Type B pancreatic cell (in vitro differentiated cells): ENCODE measurements at regions not wholly inside any gene's neighbourhood (a gene's known extent, or its start where the extent isn't known, plus 50 kb on each side); places are given as distances from the start of the nearest gene placed in this dataset.

ENCODE experiments used
- DNase-seq: peaks from one replicate; pipeline ENCODE4 v3.0.0; 2021; ENCODE audit warnings: mixed read lengths; ENCODE audit not compliant: unreplicated experiment; ENCODE audit errors: extremely low spot score
- H3K27ac Mint-ChIP-seq: 2 replicates; pipeline ENCODE4 v1.8.0; 2021; ENCODE audit warnings: mild to moderate bottlenecking, mixed read lengths
- H3K27me3 Mint-ChIP-seq: 2 replicates; pipeline ENCODE4 v1.8.0; 2021; ENCODE audit warnings: mixed read lengths
- H3K36me3 Mint-ChIP-seq: 2 replicates; pipeline ENCODE4 v1.8.0; 2021; ENCODE audit warnings: mixed read lengths
- H3K4me1 Mint-ChIP-seq: one replicate; pipeline ENCODE4 v1.8.0; 2021; ENCODE audit warnings: mixed read lengths; ENCODE audit not compliant: unreplicated experiment
- H3K4me3 Mint-ChIP-seq: 2 replicates; pipeline ENCODE4 v1.8.0; 2021; ENCODE audit warnings: mild to moderate bottlenecking, mixed read lengths
- H3K9me3 Mint-ChIP-seq: 2 replicates; pipeline ENCODE4 v1.8.0; 2021; ENCODE audit warnings: mixed read lengths
- TF ChIP-seq, protein P1 (sequence below): fragments of 200-600 bp; sonication (generic); conservative IDR thresholded peaks from 2 replicates; pipeline ENCODE4 v1.5.0; 2021; ENCODE audit warnings: antibody characterized with exemption, mild to moderate bottlenecking

DNA sequence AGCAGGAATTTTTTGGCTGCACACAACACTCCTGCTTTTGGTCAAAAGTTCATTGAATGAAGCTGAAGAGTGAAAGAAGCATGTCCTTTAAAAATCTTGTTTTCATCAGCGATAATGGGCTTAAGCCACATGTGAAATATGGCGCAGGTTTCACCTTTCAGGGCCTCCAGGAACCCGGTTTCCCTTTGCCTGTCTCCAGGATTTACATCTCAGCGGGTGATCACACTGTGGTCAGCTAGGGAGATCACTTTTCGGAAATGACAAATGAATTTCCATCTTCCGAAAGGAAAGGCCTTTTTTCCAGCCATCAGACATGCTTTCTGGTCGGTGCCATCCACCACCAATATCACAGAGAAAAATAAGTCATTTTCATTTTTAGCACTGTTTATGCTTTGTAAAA lies 727.1 kb upstream of the TBX3 start:
- no peaks in the 10 kb centered on the region for H3K36me3 Mint-ChIP-seq
- H3K27me3 Mint-ChIP-seq, result no peaks in the 10 kb centered on the region
- TF ChIP-seq, protein P1, sequence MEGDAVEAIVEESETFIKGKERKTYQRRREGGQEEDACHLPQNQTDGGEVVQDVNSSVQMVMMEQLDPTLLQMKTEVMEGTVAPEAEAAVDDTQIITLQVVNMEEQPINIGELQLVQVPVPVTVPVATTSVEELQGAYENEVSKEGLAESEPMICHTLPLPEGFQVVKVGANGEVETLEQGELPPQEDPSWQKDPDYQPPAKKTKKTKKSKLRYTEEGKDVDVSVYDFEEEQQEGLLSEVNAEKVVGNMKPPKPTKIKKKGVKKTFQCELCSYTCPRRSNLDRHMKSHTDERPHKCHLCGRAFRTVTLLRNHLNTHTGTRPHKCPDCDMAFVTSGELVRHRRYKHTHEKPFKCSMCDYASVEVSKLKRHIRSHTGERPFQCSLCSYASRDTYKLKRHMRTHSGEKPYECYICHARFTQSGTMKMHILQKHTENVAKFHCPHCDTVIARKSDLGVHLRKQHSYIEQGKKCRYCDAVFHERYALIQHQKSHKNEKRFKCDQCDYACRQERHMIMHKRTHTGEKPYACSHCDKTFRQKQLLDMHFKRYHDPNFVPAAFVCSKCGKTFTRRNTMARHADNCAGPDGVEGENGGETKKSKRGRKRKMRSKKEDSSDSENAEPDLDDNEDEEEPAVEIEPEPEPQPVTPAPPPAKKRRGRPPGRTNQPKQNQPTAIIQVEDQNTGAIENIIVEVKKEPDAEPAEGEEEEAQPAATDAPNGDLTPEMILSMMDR, result no peak
- DNase-seq, result no peak
- H3K27ac Mint-ChIP-seq, result no peak overlapping the region
- H3K4me1 Mint-ChIP-seq, result peaks cover 33% of the 10 kb centered on the region
- no peaks in the 10 kb centered on the region for H3K9me3 Mint-ChIP-seq
- no peak overlapping the region for H3K4me3 Mint-ChIP-seq

GRCh38 chr12:115408642-115409041 lies 724.7 kb upstream of the TBX3 start:
- H3K9me3 Mint-ChIP-seq, result peaks cover 5% of the 10 kb centered on the region
- no peak overlapping the region for H3K27ac Mint-ChIP-seq
- H3K4me1 Mint-ChIP-seq, result peaks cover 40% of the 10 kb centered on the region
- DNase-seq, result no peak
- H3K4me3 Mint-ChIP-seq, result no peak overlapping the region
- no peaks in the 10 kb centered on the region for H3K36me3 Mint-ChIP-seq
- TF ChIP-seq, protein P1, result no peak
- H3K27me3 Mint-ChIP-seq, result no peaks in the 10 kb centered on the region

DNA sequence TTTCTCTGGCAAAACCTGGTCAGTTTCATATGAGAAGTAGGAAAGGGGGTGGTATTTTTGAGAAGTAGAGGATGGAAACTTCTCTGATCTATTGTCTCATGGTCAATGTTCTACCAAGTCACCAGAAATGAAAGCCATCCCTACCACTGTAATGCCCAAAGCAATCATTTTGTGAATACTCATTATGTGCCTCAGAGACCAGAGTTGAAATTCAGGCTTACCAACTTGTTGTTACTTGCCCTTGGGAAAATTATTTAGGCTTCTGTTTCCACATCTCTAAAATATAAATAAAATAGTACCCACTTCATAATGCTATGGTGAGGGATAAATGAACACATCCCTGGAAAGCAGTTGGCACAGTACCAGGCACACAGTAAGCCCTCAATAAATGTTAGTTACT lies 723.7 kb upstream of the TBX3 start:
- no peak for DNase-seq
- Mint-ChIP-seq H3K9me3 (peaks cover 5% of the 10 kb centered on the region), H3K4me3 (no peak overlapping the region), H3K4me1 (peaks cover 45% of the 10 kb centered on the region), H3K27me3 (no peaks in the 10 kb centered on the region), H3K27ac (no peak overlapping the region), H3K36me3 (no peaks in the 10 kb centered on the region)
- TF ChIP-seq, protein P1, result no peak

DNA sequence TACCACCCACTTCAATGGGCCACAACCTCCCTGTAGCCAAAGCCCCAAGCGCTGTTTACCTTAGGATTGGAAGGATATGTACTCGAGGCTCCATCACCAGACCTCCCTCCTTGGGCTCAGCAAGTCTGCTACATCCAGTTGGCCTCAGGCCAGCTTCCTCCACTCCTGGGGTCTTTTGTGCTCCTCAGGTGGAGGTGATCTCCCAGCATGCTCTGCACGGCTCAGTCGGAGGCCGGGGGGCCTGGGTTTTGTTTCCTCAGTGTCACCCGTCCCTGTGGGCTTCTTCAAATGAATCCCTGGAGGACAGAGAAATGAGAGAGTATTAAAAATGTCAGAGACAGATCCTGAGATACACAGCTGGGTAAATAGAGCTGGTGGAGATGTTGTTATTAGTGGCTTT lies 723.1 kb upstream of the TBX3 start:
- Mint-ChIP-seq H3K4me3 (no peak overlapping the region), H3K4me1 (peaks cover 40% of the 10 kb centered on the region), H3K36me3 (no peaks in the 10 kb centered on the region), H3K9me3 (peaks cover 5% of the 10 kb centered on the region), H3K27me3 (no peaks in the 10 kb centered on the region), H3K27ac (no peak overlapping the region)
- no peak for DNase-seq
- TF ChIP-seq, protein P1, result no peak

DNA sequence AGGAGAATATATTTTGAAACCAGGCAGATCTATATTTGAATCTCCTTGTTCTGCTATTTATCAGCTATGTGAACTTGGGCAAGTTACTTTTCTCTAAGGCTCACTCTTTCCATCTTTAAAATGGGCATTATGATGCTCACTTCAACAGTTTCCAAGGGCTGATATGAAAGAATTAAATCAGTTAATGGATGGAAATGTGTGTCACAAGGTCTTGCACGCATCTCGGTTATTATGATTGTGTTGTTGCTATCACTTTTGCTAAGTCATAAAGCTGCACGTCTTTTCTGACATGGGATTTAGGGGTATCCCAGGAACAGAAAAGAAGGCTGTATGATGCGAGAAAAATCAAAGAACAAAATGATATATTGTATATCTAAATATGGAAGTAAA lies 721.5 kb upstream of the TBX3 start:
- no peaks in the 10 kb centered on the region for H3K36me3 Mint-ChIP-seq
- TF ChIP-seq, protein P1, result no peak
- DNase-seq, result no peak
- H3K27ac Mint-ChIP-seq, result no peak overlapping the region
- H3K4me1 Mint-ChIP-seq, result peaks cover 26% of the 10 kb centered on the region
- peaks cover 5% of the 10 kb centered on the region for H3K9me3 Mint-ChIP-seq
- H3K27me3 Mint-ChIP-seq, result no peaks in the 10 kb centered on the region
- H3K4me3 Mint-ChIP-seq, result no peak overlapping the region
